WTC11 (cell line): ENCODE measurements at regions not wholly inside any gene's neighbourhood (a gene's known extent, or its start where the extent isn't known, plus 50 kb on each side); places are given as distances from the start of the nearest gene placed in this dataset.

ENCODE experiments used
- ATAC-seq: fragments of 200-7000 bp; cut with Tn5 transposase; 2 replicates; pipeline ENCODE4 v1.10.0; 2021; ENCODE audit warnings: mild to moderate bottlenecking, moderate library complexity
- CTCF ChIA-PET: fragments of 300-600 bp; sonication (Branson Sonifier 250); formaldehyde crosslinking; loops from one replicate; lab custom pipeline; 2021; ENCODE audit warnings: antibody characterized with exemption; lab: Charles Lee
- POLR2A ChIA-PET: fragments of 350-600 bp; sonication (Branson Sonifier 250); formaldehyde crosslinking; loops from one replicate; lab custom pipeline; 2021; ENCODE audit warnings: antibody characterized with exemption; lab: Charles Lee
- DNase-seq: peaks from one replicate; pipeline ENCODE4 v3.0.0; 2021; ENCODE audit warnings: low spot score
- H3K27ac Mint-ChIP-seq: 2 replicates; pipeline ENCODE4 v1.8.0; 2021; ENCODE audit warnings: mixed read lengths
- H3K27me3 Mint-ChIP-seq: 2 replicates; pipeline ENCODE4 v1.8.0; 2021; ENCODE audit warnings: low read depth, mild to moderate bottlenecking, moderate library complexity, mixed read lengths
- H3K36me3 Mint-ChIP-seq: 2 replicates; pipeline ENCODE4 v1.8.0; 2021; ENCODE audit warnings: mixed read lengths
- H3K4me1 Mint-ChIP-seq: 2 replicates; pipeline ENCODE4 v1.8.0; 2022; ENCODE audit warnings: mixed read lengths
- H3K4me3 Mint-ChIP-seq: 2 replicates; pipeline ENCODE4 v1.8.0; 2021; ENCODE audit warnings: mild to moderate bottlenecking, moderate library complexity, mixed read lengths
- H3K9me3 Mint-ChIP-seq: 2 replicates; pipeline ENCODE4 v1.8.0; 2021; ENCODE audit warnings: mixed read lengths
- ARID4B ChIP-seq: sonication (generic); formaldehyde crosslinking; IDR thresholded peaks from 2 replicates; pipeline ENCODE4 v1.8.0; 2023; ENCODE audit warnings: missing genetic modification reagents, mild to moderate bottlenecking, borderline replicate concordance
- CREB1 ChIP-seq: sonication (generic); formaldehyde crosslinking; IDR thresholded peaks from 2 replicates; pipeline ENCODE4 v1.8.0; 2023; ENCODE audit warnings: mild to moderate bottlenecking, missing genetic modification reagents
- ESRRA ChIP-seq: sonication (generic); formaldehyde crosslinking; IDR thresholded peaks from 2 replicates; pipeline ENCODE4 v1.8.1; 2022; ENCODE audit warnings: mild to moderate bottlenecking, missing genetic modification reagents, borderline replicate concordance
- HMGXB4 ChIP-seq: sonication (generic); formaldehyde crosslinking; IDR thresholded peaks from 2 replicates; pipeline ENCODE4 v1.8.1; 2023; ENCODE audit warnings: mild to moderate bottlenecking, moderate library complexity, missing genetic modification reagents
- MYBL2 ChIP-seq: sonication (generic); formaldehyde crosslinking; IDR thresholded peaks from 2 replicates; pipeline ENCODE4 v1.8.1; 2023; ENCODE audit warnings: mild to moderate bottlenecking, moderate library complexity, missing genetic modification reagents
- NFE2L1 ChIP-seq: sonication (generic); formaldehyde crosslinking; IDR thresholded peaks from 2 replicates; pipeline ENCODE4 v1.8.1; 2023; ENCODE audit warnings: missing genetic modification reagents
- NFYB ChIP-seq: sonication (generic); formaldehyde crosslinking; conservative IDR thresholded peaks from 2 replicates; pipeline ENCODE4 v1.8.0; 2022; ENCODE audit warnings: low read depth, missing genetic modification reagents
- NR1H2 ChIP-seq: sonication (generic); formaldehyde crosslinking; IDR thresholded peaks from 2 replicates; pipeline ENCODE4 v1.9.0; 2021; ENCODE audit warnings: mild to moderate bottlenecking, moderate library complexity, missing genetic modification reagents
- PRDM15 ChIP-seq: sonication (generic); formaldehyde crosslinking; IDR thresholded peaks from 2 replicates; pipeline ENCODE4 v1.8.0; 2022; ENCODE audit warnings: missing genetic modification reagents
- RELA ChIP-seq: sonication (generic); formaldehyde crosslinking; IDR thresholded peaks from 2 replicates; pipeline ENCODE4 v1.8.1; 2022; ENCODE audit warnings: missing genetic modification reagents, mild to moderate bottlenecking, borderline replicate concordance
- SMAD4 ChIP-seq: sonication (generic); formaldehyde crosslinking; IDR thresholded peaks from 2 replicates; pipeline ENCODE4 v1.8.0; 2022; ENCODE audit warnings: mild to moderate bottlenecking, missing genetic modification reagents
- SOX15 ChIP-seq: fragments of 250-450 bp; sonication (Bioruptor Pico); IDR thresholded peaks from 2 replicates; pipeline ENCODE4 v1.9.0; 2021; ENCODE audit warnings: mild to moderate bottlenecking
- ZNF317 ChIP-seq: sonication (generic); formaldehyde crosslinking; IDR thresholded peaks from 2 replicates; pipeline ENCODE4 v1.8.1; 2023; ENCODE audit warnings: low read depth, mild to moderate bottlenecking, moderate library complexity, missing genetic modification reagents, borderline replicate concordance
- ZNF671 ChIP-seq: fragments of 250-450 bp; sonication (Bioruptor Pico); IDR thresholded peaks from 2 replicates; pipeline ENCODE4 v1.8.0; 2021; ENCODE audit warnings: mild to moderate bottlenecking
- TF ChIP-seq, protein P1 (sequence below): sonication (generic); formaldehyde crosslinking; IDR thresholded peaks from 2 replicates; pipeline ENCODE4 v1.8.1; 2023; ENCODE audit warnings: mild to moderate bottlenecking, missing genetic modification reagents
- TF ChIP-seq, protein P2 (sequence below): sonication (generic); formaldehyde crosslinking; conservative IDR thresholded peaks from 2 replicates; pipeline ENCODE4 v1.8.1; 2022; ENCODE audit warnings: mild to moderate bottlenecking, missing genetic modification reagents
- TF ChIP-seq, protein P3 (sequence below): sonication (generic); formaldehyde crosslinking; IDR thresholded peaks from 2 replicates; pipeline ENCODE4 v1.8.1; 2022; ENCODE audit warnings: low read depth, missing genetic modification reagents, borderline replicate concordance

- no peak for DNase-seq
Observed at GRCh38 chr6:92748131-92748530, 671.2 kb downstream of the EPHA7 start.

DNA sequence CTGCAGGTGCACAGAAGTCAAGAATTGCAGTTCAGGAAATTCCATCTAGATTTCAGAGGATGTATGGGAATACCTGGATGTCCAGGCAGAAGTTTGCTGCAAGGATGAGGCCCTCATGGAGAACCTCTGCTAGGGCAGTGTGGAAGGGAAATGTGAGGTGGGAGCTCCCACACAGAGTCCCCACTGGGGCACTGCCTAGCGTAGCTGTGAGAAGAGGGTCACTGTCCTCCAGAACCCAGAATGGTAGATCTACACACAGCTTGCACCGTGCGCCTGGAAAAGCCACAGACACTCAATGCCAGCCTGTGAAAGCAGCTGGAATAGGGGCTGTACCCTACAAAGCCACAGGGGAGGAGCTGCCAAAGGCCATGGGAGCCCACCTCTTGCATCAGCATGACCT is 681.4 kb downstream of the EPHA7 start:
- no peak overlapping the region for H3K4me3 Mint-ChIP-seq
- POLR2A ChIA-PET, result no interaction called here
- H3K27me3 Mint-ChIP-seq, result no peaks in the 10 kb centered on the region
- no peak for TF ChIP-seq ZNF317 (CRISPR knock-in tag)
- no peak for TF ChIP-seq NR1H2 (CRISPR knock-in tag)
- TF ChIP-seq MYBL2 (CRISPR knock-in tag), result no peak
- TF ChIP-seq, all 79 proteins: peak for 0
- Mint-ChIP-seq H3K9me3 (peaks cover 38% of the 10 kb centered on the region), H3K27ac (no peak overlapping the region), H3K4me1 (no peaks in the 10 kb centered on the region), H3K36me3 (peaks cover 23% of the 10 kb centered on the region)
- CTCF ChIA-PET, result no interaction called here
- no peak for DNase-seq
- no peak for ATAC-seq

More at GRCh38 chr6:92748131-92748530, 671.2 kb downstream of the EPHA7 start:
- no peak overlapping the region for H3K4me3 Mint-ChIP-seq
- no peaks in the 10 kb centered on the region for H3K4me1 Mint-ChIP-seq
- ChIA-PET POLR2A (no interaction called here), CTCF (no interaction called here)
- H3K36me3 Mint-ChIP-seq, result peaks cover 6% of the 10 kb centered on the region
- no peak for ATAC-seq
- H3K9me3 Mint-ChIP-seq, result peaks cover 21% of the 10 kb centered on the region
- TF ChIP-seq NFYB (CRISPR knock-in tag), result no peak
- TF ChIP-seq, all 79 proteins: peak for 0
- Mint-ChIP-seq H3K27me3 (no peaks in the 10 kb centered on the region), H3K27ac (no peak overlapping the region)

DNA sequence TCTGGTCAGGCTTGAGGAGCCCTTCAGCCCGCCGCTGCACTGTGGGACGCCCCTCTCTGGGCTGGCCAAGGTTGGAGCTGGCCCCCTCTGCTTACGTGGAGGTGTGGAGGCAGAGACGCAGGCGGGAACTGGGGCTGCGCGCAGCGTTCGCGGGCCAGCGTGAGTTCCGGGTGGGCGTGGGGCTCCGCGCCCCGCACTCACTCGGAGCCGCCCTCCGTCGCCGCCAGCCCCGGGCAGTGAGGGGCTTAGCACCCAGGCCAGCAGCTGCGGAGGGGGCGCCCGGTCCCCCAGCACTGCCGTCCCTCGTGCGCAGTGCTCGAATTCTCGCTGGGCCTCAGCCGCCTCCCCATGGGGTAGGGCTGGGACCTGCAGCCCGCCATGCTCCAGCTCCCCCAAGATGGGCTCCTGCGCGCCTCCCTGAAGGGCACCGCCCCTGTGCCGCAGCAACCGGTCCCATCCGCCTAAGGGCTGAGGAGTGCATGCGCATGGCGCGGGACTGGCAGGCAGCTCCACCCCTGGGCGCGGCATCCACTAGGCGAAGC is 695.9 kb downstream of the EPHA7 start:
- TF ChIP-seq PRDM15 (CRISPR knock-in tag) (no peak), NFYB (CRISPR knock-in tag) (no peak), RELA (no peak), SOX15 (no peak), ESRRA (CRISPR knock-in tag) (no peak), NFE2L1 (CRISPR knock-in tag) (no peak)
- TF ChIP-seq, protein P1, sequence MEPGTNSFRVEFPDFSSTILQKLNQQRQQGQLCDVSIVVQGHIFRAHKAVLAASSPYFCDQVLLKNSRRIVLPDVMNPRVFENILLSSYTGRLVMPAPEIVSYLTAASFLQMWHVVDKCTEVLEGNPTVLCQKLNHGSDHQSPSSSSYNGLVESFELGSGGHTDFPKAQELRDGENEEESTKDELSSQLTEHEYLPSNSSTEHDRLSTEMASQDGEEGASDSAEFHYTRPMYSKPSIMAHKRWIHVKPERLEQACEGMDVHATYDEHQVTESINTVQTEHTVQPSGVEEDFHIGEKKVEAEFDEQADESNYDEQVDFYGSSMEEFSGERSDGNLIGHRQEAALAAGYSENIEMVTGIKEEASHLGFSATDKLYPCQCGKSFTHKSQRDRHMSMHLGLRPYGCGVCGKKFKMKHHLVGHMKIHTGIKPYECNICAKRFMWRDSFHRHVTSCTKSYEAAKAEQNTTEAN, result no peak
- no peak overlapping the region for H3K27ac Mint-ChIP-seq
- DNase-seq (no peak), ATAC-seq (no peak)
- ChIA-PET CTCF (no interaction called here), POLR2A (no interaction called here)
- no peaks in the 10 kb centered on the region for H3K4me1 Mint-ChIP-seq
- no peak overlapping the region for H3K4me3 Mint-ChIP-seq
- no peaks in the 10 kb centered on the region for H3K27me3 Mint-ChIP-seq
- H3K9me3 Mint-ChIP-seq, result peaks cover 21% of the 10 kb centered on the region
- peaks cover 7% of the 10 kb centered on the region for H3K36me3 Mint-ChIP-seq

- Mint-ChIP-seq H3K27me3 (no peaks in the 10 kb centered on the region), H3K36me3 (peaks cover 7% of the 10 kb centered on the region), H3K4me1 (peaks cover 12% of the 10 kb centered on the region), H3K4me3 (no peak overlapping the region), H3K27ac (no peak overlapping the region), H3K9me3 (peaks cover 20% of the 10 kb centered on the region)
- DNase-seq (no peak), ATAC-seq (no peak)
- ChIA-PET POLR2A (no interaction called here), CTCF (no interaction called here)
- TF ChIP-seq ZNF671 (CRISPR knock-in tag) (no peak), HMGXB4 (CRISPR knock-in tag) (no peak), CREB1 (CRISPR knock-in tag) (no peak), SMAD4 (CRISPR knock-in tag) (no peak), ARID4B (no peak)
- TF ChIP-seq, protein P2, sequence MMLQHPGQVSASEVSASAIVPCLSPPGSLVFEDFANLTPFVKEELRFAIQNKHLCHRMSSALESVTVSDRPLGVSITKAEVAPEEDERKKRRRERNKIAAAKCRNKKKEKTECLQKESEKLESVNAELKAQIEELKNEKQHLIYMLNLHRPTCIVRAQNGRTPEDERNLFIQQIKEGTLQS, result no peak
- TF ChIP-seq, protein P3, sequence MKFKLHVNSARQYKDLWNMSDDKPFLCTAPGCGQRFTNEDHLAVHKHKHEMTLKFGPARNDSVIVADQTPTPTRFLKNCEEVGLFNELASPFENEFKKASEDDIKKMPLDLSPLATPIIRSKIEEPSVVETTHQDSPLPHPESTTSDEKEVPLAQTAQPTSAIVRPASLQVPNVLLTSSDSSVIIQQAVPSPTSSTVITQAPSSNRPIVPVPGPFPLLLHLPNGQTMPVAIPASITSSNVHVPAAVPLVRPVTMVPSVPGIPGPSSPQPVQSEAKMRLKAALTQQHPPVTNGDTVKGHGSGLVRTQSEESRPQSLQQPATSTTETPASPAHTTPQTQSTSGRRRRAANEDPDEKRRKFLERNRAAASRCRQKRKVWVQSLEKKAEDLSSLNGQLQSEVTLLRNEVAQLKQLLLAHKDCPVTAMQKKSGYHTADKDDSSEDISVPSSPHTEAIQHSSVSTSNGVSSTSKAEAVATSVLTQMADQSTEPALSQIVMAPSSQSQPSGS (CRISPR knock-in tag), result no peak
Observed at GRCh38 chr6:92719773-92720172, 699.6 kb downstream of the EPHA7 start.
